ENCODE measurements at regions not wholly inside any gene's neighbourhood (a gene's known extent, or its start where the extent isn't known, plus 50 kb on each side); places are given as distances from the start of the nearest gene placed in this dataset.

GRCh38 chr1:203405703-203406438 lies 54.9 kb upstream of the FMOD start:
- H3K4me1 ChIP-seq: peaks cover 0 to 5% of the 10 kb centered on the region in 2 donors
- H3K27me3 ChIP-seq: peaks cover 0 to 3% of the 10 kb centered on the region in 2 donors
- TF ChIP-seq POLR2A (IDR thresholded peaks at IDR 0.05) (no peak), POLR2AphosphoS5 (IDR thresholded peaks at IDR 0.05) (no peak)
- TF ChIP-seq, protein P1, sequence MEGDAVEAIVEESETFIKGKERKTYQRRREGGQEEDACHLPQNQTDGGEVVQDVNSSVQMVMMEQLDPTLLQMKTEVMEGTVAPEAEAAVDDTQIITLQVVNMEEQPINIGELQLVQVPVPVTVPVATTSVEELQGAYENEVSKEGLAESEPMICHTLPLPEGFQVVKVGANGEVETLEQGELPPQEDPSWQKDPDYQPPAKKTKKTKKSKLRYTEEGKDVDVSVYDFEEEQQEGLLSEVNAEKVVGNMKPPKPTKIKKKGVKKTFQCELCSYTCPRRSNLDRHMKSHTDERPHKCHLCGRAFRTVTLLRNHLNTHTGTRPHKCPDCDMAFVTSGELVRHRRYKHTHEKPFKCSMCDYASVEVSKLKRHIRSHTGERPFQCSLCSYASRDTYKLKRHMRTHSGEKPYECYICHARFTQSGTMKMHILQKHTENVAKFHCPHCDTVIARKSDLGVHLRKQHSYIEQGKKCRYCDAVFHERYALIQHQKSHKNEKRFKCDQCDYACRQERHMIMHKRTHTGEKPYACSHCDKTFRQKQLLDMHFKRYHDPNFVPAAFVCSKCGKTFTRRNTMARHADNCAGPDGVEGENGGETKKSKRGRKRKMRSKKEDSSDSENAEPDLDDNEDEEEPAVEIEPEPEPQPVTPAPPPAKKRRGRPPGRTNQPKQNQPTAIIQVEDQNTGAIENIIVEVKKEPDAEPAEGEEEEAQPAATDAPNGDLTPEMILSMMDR (IDR thresholded peaks at IDR 0.05): no peak
- intact Hi-C loops (cut with DNase I; ENCODE audit: low total_unique reads): no loop called here
- H3K4me3 ChIP-seq: no peak overlapping the region
- no peaks in the 10 kb centered on the region for H3K36me3 ChIP-seq
- no peaks in the 10 kb centered on the region for H3K9me3 ChIP-seq
- DNase-seq (ENCODE audit: low spot score in 2 of 2): no peak
- H3K27ac ChIP-seq: peak overlapping the region; percentile 32 to 41

GRCh38 chr1:203406446-203407045 lies 55.6 kb upstream of the FMOD start:
- Histone ChIP-seq H3K4me1 (peaks cover 0 to 5% of the 10 kb centered on the region in 2 donors), H3K36me3 (no peaks in the 10 kb centered on the region), H3K27me3 (peaks cover 0 to under 1% of the 10 kb centered on the region in 2 donors), H3K27ac (peak overlapping the region; percentile 32 to 41), H3K4me3 (no peak overlapping the region), H3K9me3 (no peaks in the 10 kb centered on the region)
- intact Hi-C loops (cut with DNase I; ENCODE audit: low total_unique reads): no loop called here
- no peak for DNase-seq (ENCODE audit: low spot score in 2 of 2)
- TF ChIP-seq POLR2AphosphoS5 (IDR thresholded peaks at IDR 0.05) (no peak), POLR2A (IDR thresholded peaks at IDR 0.05) (no peak)
- TF ChIP-seq, protein P1 (IDR thresholded peaks at IDR 0.05): no peak

DNA sequence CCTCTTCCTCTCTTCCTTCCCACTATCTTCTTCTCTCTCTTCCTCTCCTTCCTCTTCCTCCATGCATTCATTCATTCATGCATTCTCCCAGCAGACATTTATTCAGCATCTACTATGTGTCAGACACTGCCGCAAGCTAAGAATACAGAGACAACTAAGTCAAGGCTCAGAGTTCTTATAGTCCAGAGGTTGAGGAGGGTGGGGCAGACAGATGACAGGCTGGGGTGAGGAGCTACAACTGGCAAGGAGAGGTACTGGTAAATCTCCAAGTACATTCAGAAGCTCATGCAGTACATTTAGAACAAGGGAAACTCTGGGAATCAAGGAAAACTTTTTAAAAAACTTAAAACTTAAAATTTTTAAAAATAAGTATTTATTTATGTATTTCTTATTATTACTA lies 56.4 kb upstream of the FMOD start:
- Histone ChIP-seq H3K4me3 (no peak overlapping the region), H3K36me3 (no peaks in the 10 kb centered on the region), H3K27ac (peak overlapping the region; percentile 32 to 41), H3K4me1 (peaks cover 0 to 5% of the 10 kb centered on the region in 2 donors), H3K9me3 (no peaks in the 10 kb centered on the region), H3K27me3 (no peaks in the 10 kb centered on the region)
- intact Hi-C loops (cut with DNase I; ENCODE audit: low total_unique reads): no loop called here
- no peak for DNase-seq (ENCODE audit: low spot score in 2 of 2)
- TF ChIP-seq POLR2A (IDR thresholded peaks at IDR 0.05) (no peak), POLR2AphosphoS5 (IDR thresholded peaks at IDR 0.05) (no peak)
- TF ChIP-seq, protein P1 (IDR thresholded peaks at IDR 0.05): no peak

- intact Hi-C loops (cut with DNase I; ENCODE audit: low total_unique reads): no loop called here
- no peaks in the 10 kb centered on the region for H3K9me3 ChIP-seq
- H3K4me3 ChIP-seq: no peak overlapping the region
- H3K36me3 ChIP-seq: no peaks in the 10 kb centered on the region
- peak overlapping the region; percentile 64 to 88 for H3K27ac ChIP-seq
- DNase-seq (ENCODE audit: low spot score in 2 of 2): peak; percentile 69 to 75
- H3K27me3 ChIP-seq: no peaks in the 10 kb centered on the region
- H3K4me1 ChIP-seq: peaks cover 0 to 5% of the 10 kb centered on the region in 2 donors
- TF ChIP-seq POLR2AphosphoS5 (IDR thresholded peaks at IDR 0.05): peak; percentile 53 to 91 (median 70)
- TF ChIP-seq, protein P1 (IDR thresholded peaks at IDR 0.05): no peak
- TF ChIP-seq POLR2A (IDR thresholded peaks at IDR 0.05): no peak
Observed at GRCh38 chr1:203408486-203409481, 57.9 kb upstream of the FMOD start.

Measured in breast epithelium (tissue), 4 donors.